ENCODE measurements at regions not wholly inside any gene's neighbourhood (a gene's known extent, or its start where the extent isn't known, plus 50 kb on each side); places are given as distances from the start of the nearest gene placed in this dataset.

- TF ChIP-seq CTCF (IDR thresholded peaks at IDR 0.05; ENCODE audit: insufficient read depth, low read depth, low read length) (no peak), EZH2 (IDR thresholded peaks at IDR 0.05; ENCODE audit: insufficient read depth, low read length) (no peak)
Observed at GRCh38 chr3:36656873-36657272, 107.5 kb downstream of the DCLK3 start.

Measured in astrocyte (in vitro differentiated cells and primary cell).